RKO (cell line): ENCODE measurements at regions not wholly inside any gene's neighbourhood (a gene's known extent, or its start where the extent isn't known, plus 50 kb on each side); places are given as distances from the start of the nearest gene placed in this dataset.
A peak's percentile ranks its signal among the peaks of the same experiment; 100 is the strongest.
"Not testable (repeated sequence)": the region's sequence is repeated elsewhere in the genome, so short reads cannot be mapped to it uniquely, and the experiment has no call there.

Source experiments
- DNase-seq: peaks from one replicate; pipeline ENCODE4 v3.0.0-alpha.2; 2016; ENCODE audit warnings: low spot score

- no peak for DNase-seq
Observed at GRCh38 chr9:115808108-115808507, 345.5 kb upstream of the PAPPA start.

DNA sequence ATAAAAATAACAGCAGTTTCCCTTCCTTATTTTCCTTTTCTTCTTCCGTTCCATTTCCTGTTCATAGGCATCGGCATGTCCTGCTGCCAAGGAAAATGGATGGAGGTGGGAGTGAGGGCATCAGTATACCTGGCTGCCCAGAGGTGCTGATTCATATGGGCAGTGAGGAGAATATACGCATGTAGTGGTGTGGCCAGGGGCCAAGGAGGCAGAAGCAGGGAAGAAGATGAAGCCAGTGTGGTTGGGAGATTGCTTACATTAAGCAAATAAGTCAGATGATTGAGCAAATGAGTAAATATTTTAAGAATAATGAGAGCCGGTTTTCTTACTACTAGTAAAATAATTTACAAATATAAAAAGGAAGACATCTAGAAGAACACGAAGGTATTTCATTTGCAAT lies 344.9 kb upstream of the PAPPA start:
- no peak for DNase-seq

- no peak for DNase-seq
Observed at GRCh38 chr9:115810166-115810565, 343.4 kb upstream of the PAPPA start.

- DNase-seq: no peak
Observed at GRCh38 chr9:115814081-115814480, 339.5 kb upstream of the PAPPA start.

DNA sequence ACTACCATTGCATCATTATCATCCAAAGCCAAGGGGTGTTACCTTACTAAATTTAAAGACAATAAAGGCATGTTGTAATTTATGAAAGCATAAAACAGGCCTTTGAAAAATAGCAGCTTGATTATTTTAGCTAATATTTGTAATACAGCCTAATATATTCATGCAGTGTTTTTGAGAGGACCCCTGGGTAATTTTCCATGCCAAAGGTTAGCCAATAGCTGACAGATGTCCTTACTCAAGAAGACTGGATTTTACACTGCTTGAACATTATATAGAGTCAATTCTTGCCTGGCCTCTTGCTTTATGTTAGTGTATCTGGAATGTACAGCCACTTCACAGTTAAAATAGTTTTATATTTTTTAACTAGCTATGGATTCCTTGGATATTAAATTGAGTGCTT lies 337.8 kb upstream of the PAPPA start:
- no peak for DNase-seq

GRCh38 chr9:115818651-115819050 lies 334.9 kb upstream of the PAPPA start:
- DNase-seq: not testable (repeated sequence)

- no peak for DNase-seq
Observed at GRCh38 chr9:115832031-115832430, 321.6 kb upstream of the PAPPA start.

- DNase-seq: no peak
Observed at GRCh38 chr9:115837618-115838017, 316.0 kb upstream of the PAPPA start.

GRCh38 chr9:115838417-115838816 lies 315.2 kb upstream of the PAPPA start:
- DNase-seq: no peak

- not testable (repeated sequence) for DNase-seq
Observed at GRCh38 chr9:115844433-115844832, 309.2 kb upstream of the PAPPA start.

GRCh38 chr9:115845648-115846312 lies 307.8 kb upstream of the PAPPA start:
- DNase-seq: peak; percentile 28

- no peak for DNase-seq
Observed at GRCh38 chr9:115847216-115847615, 306.4 kb upstream of the PAPPA start.

- DNase-seq: no peak
Observed at GRCh38 chr9:115849679-115850412, 303.7 kb upstream of the PAPPA start.

DNA sequence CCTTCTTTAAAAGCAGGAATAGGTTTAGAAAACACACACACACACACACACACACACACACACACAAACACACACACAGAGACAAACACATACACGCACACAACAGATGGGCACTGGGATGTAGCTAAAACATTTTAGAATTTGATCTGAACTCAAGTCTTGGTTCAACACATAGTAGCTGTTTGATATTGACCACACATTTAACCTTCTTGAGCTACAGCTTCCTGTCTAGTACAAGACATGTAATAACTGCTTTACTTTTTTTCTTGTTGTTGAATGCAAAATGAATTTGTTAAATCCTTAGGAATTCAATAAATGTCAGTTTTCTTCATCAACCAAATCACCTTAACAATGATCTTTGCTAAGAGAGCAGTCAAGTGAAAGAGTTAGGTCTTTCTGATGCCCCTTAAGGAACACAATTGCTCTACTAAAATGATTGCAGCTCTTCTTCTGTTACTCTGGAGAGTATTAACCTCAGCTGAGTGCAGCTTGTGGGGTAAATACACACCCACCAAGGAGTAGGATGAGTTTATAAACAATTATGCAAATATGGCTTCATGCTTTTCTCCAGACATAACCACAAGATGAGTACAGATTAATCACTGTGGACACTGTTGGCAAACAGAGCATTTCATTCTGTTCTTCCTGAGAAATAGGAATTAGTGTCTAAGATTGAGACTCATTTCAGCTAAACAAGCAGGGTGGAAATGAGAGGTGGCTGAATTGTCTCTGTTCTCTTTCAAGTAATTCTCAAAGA lies 302.9 kb upstream of the PAPPA start:
- DNase-seq: no peak

DNA sequence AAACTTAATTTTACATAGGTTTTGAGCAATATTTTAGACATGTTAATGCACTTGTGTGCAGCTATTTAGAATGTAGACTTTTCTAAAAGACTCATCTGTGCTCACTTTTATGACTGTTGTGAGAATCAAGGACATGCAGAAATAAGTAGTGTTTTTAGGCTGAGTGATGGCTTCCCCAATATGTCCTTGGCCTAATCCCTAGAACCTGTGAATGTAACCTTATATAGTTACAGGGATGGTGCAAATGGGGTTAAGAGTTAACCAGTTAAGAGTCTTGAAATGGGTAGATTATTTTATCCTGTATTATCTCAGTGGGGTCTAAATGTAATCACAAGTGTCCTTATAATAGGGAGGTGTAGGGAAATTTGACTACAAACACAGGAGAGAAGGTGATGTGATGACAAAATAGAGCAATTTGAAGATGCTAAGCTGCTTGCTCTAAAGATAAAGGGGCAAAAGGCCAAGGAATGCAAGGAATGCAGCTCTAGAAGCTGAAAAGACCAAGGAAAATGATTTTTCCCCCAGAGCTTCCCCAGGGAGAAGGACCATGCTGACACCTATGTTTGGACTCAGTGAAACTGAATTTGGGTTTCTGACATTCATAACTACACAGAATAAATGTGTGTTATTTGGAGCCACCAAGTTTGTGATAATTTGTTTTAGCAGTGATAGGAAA lies 298.0 kb upstream of the PAPPA start:
- no peak for DNase-seq

DNA sequence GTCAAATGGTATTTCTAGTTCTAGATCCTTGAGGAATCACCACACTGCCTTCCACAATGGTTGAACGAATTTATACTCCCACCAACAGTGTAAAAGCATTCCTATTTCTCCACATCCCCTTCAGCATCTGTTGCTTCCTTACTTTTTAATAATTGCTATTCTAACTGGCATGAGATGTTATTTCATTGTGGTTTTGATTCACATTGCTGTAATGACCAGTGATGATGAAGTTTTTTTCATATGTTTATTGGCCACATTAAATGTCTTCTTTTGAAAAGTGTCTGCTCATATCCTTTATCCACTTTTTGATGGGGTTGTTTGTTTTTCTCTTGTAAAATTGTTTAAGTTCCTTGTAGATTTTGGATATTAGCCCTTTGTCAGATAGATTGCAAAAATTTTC lies 295.2 kb upstream of the PAPPA start:
- not testable (repeated sequence) for DNase-seq

GRCh38 chr9:115862021-115862420 lies 291.6 kb upstream of the PAPPA start:
- DNase-seq: no peak

DNA sequence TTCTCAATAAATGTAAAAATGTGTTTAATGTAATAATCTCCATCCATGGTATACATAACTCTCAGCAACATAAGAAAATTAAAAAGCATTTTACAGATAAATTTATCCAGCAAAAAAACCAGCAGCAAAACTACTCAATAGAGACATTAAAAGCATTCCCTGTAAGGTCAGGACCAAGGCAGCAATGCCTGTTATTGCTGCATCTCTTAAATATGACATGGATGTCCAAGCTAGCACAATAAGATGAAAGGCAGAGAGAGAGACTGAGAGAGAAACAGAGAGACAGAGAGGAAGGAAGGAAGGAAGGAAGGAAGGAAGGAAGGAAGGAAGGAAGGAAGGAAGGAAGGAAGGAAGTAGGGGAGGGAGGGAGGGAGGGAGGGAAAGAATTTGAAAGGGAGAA lies 289.0 kb upstream of the PAPPA start:
- DNase-seq: no peak

DNA sequence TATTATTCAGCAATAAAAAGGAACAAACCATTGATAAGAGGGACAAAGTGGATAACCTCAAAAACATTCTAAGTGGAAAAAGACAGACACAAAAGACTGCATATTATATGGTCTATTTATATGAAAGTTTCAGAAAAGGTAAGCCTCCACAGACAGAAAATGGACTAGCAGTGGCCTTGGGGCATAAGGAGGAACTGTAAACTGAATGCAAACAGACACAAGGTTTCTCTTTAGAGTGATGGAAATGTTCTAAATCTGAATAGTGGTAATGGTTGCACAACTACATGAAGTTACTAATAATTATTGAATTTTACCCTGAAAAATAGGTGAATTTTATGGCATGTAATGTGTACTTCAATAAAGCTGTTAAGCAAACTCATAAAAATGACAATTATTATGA lies 286.3 kb upstream of the PAPPA start:
- DNase-seq: no peak

- DNase-seq: no peak
Observed at GRCh38 chr9:115877852-115878438, 275.6 kb upstream of the PAPPA start.

- no peak for DNase-seq
Observed at GRCh38 chr9:115879451-115879850, 274.1 kb upstream of the PAPPA start.

- DNase-seq: no peak
Observed at GRCh38 chr9:115880221-115880885, 273.2 kb upstream of the PAPPA start.
